ENCODE measurements at regions not wholly inside any gene's neighbourhood (a gene's known extent, or its start where the extent isn't known, plus 50 kb on each side); places are given as distances from the start of the nearest gene placed in this dataset.
"Not testable (repeated sequence)": the region's sequence is repeated elsewhere in the genome, so short reads cannot be mapped to it uniquely, and the experiment has no call there.

- TF ChIP-seq SPI1 (IDR thresholded peaks at IDR 0.05; ENCODE audit: low read depth, low read length) (no peak), POU2F2 (IDR thresholded peaks at IDR 0.05; ENCODE audit: low read depth, low read length) (no peak), PAX5 (IDR thresholded peaks at IDR 0.05; ENCODE audit: insufficient read depth, low read length, severe bottlenecking) (no peak), POLR2AphosphoS5 (IDR thresholded peaks at IDR 0.05; ENCODE audit: low read depth, low read length) (no peak), TAF1 (IDR thresholded peaks at IDR 0.05; ENCODE audit: low read depth, low read length) (no peak), POLR2A (IDR thresholded peaks at IDR 0.05; ENCODE audit: low read depth, low read length) (no peak)
- DNase-seq (ENCODE audit: insufficient read length, low spot score) (no peak), FAIRE-seq (no peak)
Measured at GRCh38 chr2:220743203-220743602, 828.9 kb downstream of the EPHA4 start.

DNA sequence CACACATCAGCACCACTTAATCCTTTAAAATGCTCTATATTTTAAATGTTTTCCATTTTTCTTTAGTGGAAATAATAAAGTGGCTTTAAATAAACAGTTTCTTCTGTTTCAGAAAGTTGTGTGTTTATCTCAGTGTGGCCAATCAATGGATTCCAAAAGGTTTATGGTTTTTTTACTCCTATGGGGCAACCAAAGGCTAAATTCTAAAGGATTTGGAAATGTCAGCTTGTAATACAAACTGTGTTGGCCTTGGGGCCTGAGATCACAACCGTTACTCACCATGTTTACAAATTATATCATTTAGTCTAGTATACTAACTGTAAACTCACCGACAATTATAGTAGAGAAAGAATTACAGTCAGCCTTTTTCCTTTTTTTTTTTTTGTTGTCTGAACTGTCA, 827.2 kb downstream of the EPHA4 start:
- TF ChIP-seq PAX5 (IDR thresholded peaks at IDR 0.05; ENCODE audit: insufficient read depth, low read length, severe bottlenecking) (no peak), POLR2AphosphoS5 (IDR thresholded peaks at IDR 0.05; ENCODE audit: low read depth, low read length) (no peak), SPI1 (IDR thresholded peaks at IDR 0.05; ENCODE audit: low read depth, low read length) (no peak), TAF1 (IDR thresholded peaks at IDR 0.05; ENCODE audit: low read depth, low read length) (no peak)
- DNase-seq (ENCODE audit: insufficient read length, low spot score) (no peak), FAIRE-seq (no peak)

GRCh38 chr2:220745682-220746081, 826.4 kb downstream of the EPHA4 start:
- FAIRE-seq (no peak), DNase-seq (ENCODE audit: insufficient read length, low spot score) (no peak)
- TF ChIP-seq POLR2AphosphoS5 (IDR thresholded peaks at IDR 0.05; ENCODE audit: low read depth, low read length) = no peak
- TF ChIP-seq SPI1 (IDR thresholded peaks at IDR 0.05; ENCODE audit: low read depth, low read length) = no peak
- TF ChIP-seq PAX5 (IDR thresholded peaks at IDR 0.05; ENCODE audit: insufficient read depth, low read length, severe bottlenecking) = no peak
- no peak for TF ChIP-seq POLR2A (IDR thresholded peaks at IDR 0.05; ENCODE audit: low read depth, low read length)
- no peak for TF ChIP-seq POU2F2 (IDR thresholded peaks at IDR 0.05; ENCODE audit: low read depth, low read length)
- TF ChIP-seq TAF1 (IDR thresholded peaks at IDR 0.05; ENCODE audit: low read depth, low read length) = no peak

DNA sequence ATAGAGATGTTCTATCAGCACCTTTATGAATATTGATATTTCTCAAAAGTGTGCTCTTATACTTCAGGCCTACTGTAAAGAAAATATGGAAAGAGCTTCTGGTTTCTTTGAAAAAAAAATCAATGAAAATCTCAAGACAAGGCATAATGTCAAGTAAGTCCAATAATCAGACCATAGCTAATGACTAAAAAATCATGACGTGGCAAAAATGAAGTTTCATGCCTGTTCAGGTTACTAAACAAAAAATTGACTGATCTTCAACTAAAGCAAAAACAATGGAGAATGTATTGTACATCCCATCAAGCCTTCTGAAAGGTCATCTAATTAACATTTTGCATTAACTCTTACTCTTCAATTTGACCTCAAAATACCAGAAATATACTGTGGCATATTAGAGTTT, 824.4 kb downstream of the EPHA4 start:
- no peak for TF ChIP-seq POLR2A (IDR thresholded peaks at IDR 0.05; ENCODE audit: low read depth, low read length)
- no peak for TF ChIP-seq POU2F2 (IDR thresholded peaks at IDR 0.05; ENCODE audit: low read depth, low read length)
- no peak for TF ChIP-seq SPI1 (IDR thresholded peaks at IDR 0.05; ENCODE audit: low read depth, low read length)
- TF ChIP-seq TAF1 (IDR thresholded peaks at IDR 0.05; ENCODE audit: low read depth, low read length) = no peak
- TF ChIP-seq PAX5 (IDR thresholded peaks at IDR 0.05; ENCODE audit: insufficient read depth, low read length, severe bottlenecking) = no peak
- TF ChIP-seq POLR2AphosphoS5 (IDR thresholded peaks at IDR 0.05; ENCODE audit: low read depth, low read length) = no peak
- no peak for FAIRE-seq
- no peak for DNase-seq (ENCODE audit: insufficient read length, low spot score)

DNA sequence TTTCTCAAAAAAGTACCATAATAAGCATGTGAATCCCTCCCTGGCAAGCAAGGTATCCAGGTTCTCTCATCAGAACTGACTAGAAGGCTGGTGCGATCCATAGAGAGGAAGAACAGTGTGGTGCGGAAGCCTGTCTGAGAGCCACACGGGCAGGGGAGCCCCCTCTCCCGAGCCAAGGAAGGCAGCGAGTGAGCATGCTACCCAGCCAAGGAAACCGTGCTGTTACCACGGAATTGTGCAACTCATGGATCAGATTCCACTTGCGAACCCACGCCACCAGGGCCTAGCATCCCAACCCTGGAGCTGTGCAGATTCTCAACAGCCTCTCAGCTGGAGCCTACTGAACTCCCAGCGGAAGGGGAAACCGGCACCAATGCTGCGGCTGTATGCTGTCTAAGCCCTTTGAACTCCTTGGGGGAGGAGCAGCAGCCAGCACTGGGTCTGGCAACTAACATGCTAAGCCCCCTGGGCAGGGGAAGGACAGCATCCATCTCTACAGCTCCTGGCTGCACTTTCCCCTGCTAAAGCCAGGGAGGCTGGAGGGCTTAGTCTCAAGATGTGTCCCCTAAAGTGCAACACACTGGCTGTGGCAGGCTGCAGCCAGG, 823.1 kb downstream of the EPHA4 start:
- TF ChIP-seq TAF1 (IDR thresholded peaks at IDR 0.05; ENCODE audit: low read depth, low read length) (no peak), SPI1 (IDR thresholded peaks at IDR 0.05; ENCODE audit: low read depth, low read length) (no peak), POLR2AphosphoS5 (IDR thresholded peaks at IDR 0.05; ENCODE audit: low read depth, low read length) (no peak), POLR2A (IDR thresholded peaks at IDR 0.05; ENCODE audit: low read depth, low read length) (no peak), POU2F2 (IDR thresholded peaks at IDR 0.05; ENCODE audit: low read depth, low read length) (no peak), PAX5 (IDR thresholded peaks at IDR 0.05; ENCODE audit: insufficient read depth, low read length, severe bottlenecking) (no peak)
- FAIRE-seq (no peak), DNase-seq (ENCODE audit: insufficient read length, low spot score) (no peak)

DNA sequence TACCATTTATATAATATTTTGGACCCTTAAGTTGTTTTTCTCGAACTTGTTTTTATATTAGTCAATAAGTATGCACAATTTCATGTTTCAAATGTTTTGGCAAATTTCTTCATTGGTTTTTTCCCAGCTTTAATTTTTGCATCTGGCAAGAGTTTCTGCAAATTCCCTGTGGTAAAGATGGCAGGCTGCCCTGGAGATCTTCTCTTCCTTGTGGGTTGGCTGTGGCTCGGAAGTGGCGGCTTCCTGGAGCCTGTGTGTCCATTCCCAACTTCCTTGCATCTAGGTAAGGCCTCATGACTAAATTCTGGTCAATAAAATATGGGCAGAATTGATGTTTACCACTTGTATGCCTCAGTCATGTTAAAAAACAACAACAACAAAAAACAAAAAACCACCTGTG, 818.6 kb downstream of the EPHA4 start:
- FAIRE-seq (no peak), DNase-seq (ENCODE audit: insufficient read length, low spot score) (no peak)
- TF ChIP-seq POLR2AphosphoS5 (IDR thresholded peaks at IDR 0.05; ENCODE audit: low read depth, low read length) (no peak), PAX5 (IDR thresholded peaks at IDR 0.05; ENCODE audit: insufficient read depth, low read length, severe bottlenecking) (no peak), POLR2A (IDR thresholded peaks at IDR 0.05; ENCODE audit: low read depth, low read length) (no peak), TAF1 (IDR thresholded peaks at IDR 0.05; ENCODE audit: low read depth, low read length) (no peak)

DNA sequence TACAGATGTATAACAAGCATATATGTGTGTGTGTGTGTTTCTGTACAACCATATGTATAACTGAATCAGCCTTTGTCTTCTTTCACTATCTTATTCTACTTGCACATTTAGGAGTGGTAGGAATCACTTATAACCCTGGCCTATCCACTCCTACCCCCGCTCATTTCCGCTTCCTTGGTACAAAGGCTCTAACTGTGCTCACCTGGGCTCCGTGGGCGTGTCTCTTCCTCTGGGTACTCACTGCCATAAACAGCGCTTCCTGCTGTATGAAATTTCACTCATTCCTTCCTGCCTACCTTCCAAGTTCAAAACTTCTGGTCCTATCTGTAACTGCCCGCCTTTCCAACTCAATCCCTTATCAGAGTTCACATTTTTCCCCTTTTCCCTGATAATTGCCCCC, 815.5 kb downstream of the EPHA4 start:
- DNase-seq (ENCODE audit: insufficient read length, low spot score) = no peak
- TF ChIP-seq PAX5 (IDR thresholded peaks at IDR 0.05; ENCODE audit: insufficient read depth, low read length, severe bottlenecking) (no peak), SPI1 (IDR thresholded peaks at IDR 0.05; ENCODE audit: low read depth, low read length) (no peak), POLR2A (IDR thresholded peaks at IDR 0.05; ENCODE audit: low read depth, low read length) (no peak), TAF1 (IDR thresholded peaks at IDR 0.05; ENCODE audit: low read depth, low read length) (no peak), POLR2AphosphoS5 (IDR thresholded peaks at IDR 0.05; ENCODE audit: low read depth, low read length) (no peak), POU2F2 (IDR thresholded peaks at IDR 0.05; ENCODE audit: low read depth, low read length) (no peak)
- no peak for FAIRE-seq

DNA sequence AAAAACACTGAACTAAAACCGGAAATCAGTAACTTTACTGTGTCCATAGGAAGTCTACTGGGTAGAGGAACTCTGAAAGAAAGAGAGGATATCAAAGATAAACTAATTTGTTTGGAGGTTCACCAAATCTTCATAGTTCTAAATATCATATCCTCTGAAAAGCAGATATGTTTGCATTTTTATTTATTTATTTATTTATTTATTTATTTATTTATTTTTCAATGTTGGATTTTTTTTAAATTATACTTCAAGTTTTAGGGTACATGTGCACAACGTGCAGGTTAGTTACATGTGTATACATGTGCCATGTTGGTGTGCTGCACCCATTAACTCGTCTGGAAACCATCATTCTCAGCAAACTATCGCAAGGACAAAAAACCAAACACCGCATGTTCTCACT, 813.7 kb downstream of the EPHA4 start:
- DNase-seq (ENCODE audit: insufficient read length, low spot score); FAIRE-seq: not testable (repeated sequence)

DNA sequence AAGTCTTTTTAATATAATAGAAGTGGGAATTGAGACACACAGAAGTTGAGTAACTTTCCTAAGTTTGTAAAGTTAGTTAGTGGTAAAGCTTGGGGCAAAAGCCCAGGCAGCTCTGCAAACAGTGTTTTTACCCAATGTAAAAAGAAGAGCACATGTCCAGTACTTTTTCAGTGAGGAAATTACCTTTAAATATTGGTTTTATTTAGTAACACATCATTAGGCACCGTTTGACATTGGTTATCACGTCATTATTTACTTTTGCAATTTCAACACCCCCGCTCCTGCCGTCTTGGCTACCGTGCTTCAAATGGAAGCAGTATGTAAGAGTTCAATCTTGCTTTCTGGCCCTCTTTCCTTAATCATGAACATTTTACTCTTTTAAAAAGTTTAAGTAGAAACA, 807.9 kb downstream of the EPHA4 start:
- no peak for TF ChIP-seq POLR2AphosphoS5 (IDR thresholded peaks at IDR 0.05; ENCODE audit: low read depth, low read length)
- no peak for TF ChIP-seq PAX5 (IDR thresholded peaks at IDR 0.05; ENCODE audit: insufficient read depth, low read length, severe bottlenecking)
- no peak for TF ChIP-seq POU2F2 (IDR thresholded peaks at IDR 0.05; ENCODE audit: low read depth, low read length)
- TF ChIP-seq SPI1 (IDR thresholded peaks at IDR 0.05; ENCODE audit: low read depth, low read length) = no peak
- TF ChIP-seq POLR2A (IDR thresholded peaks at IDR 0.05; ENCODE audit: low read depth, low read length) = no peak
- no peak for TF ChIP-seq TAF1 (IDR thresholded peaks at IDR 0.05; ENCODE audit: low read depth, low read length)
- no peak for DNase-seq (ENCODE audit: insufficient read length, low spot score)
- no peak for FAIRE-seq

- no peak for TF ChIP-seq POLR2A (IDR thresholded peaks at IDR 0.05; ENCODE audit: low read depth, low read length)
- TF ChIP-seq SPI1 (IDR thresholded peaks at IDR 0.05; ENCODE audit: low read depth, low read length) = no peak
- no peak for TF ChIP-seq POLR2AphosphoS5 (IDR thresholded peaks at IDR 0.05; ENCODE audit: low read depth, low read length)
- TF ChIP-seq TAF1 (IDR thresholded peaks at IDR 0.05; ENCODE audit: low read depth, low read length) = no peak
- no peak for TF ChIP-seq POU2F2 (IDR thresholded peaks at IDR 0.05; ENCODE audit: low read depth, low read length)
- TF ChIP-seq PAX5 (IDR thresholded peaks at IDR 0.05; ENCODE audit: insufficient read depth, low read length, severe bottlenecking) = no peak
- FAIRE-seq = no peak
- no peak for DNase-seq (ENCODE audit: insufficient read length, low spot score)
Measured at GRCh38 chr2:220767591-220768255, 804.4 kb downstream of the EPHA4 start.
